ENCODE measurements at regions not wholly inside any gene's neighbourhood (a gene's known extent, or its start where the extent isn't known, plus 50 kb on each side); places are given as distances from the start of the nearest gene placed in this dataset.
"Not testable (repeated sequence)": the region's sequence is repeated elsewhere in the genome, so short reads cannot be mapped to it uniquely, and the experiment has no call there.

DNA sequence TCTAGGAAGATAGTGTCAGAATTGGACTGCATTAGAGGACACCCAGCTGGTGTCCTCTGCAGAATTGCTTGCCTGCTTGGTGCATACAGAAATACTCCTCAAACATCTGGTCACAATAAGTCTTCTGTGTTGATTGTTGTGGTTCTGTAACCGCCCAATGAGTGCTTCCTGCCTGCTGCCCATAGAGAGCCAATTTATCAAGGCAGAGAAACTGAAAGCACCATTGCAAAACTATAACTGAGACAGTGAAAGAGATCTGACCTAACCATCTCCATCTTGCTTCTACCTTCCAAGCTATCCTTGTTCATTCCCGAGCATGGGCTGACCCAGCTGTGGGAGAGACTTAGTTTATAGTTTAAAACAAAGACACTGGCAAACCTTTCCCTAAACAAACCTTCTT, 462.4 kb upstream of the RGS18 start:
- no peak for DNase-seq

DNA sequence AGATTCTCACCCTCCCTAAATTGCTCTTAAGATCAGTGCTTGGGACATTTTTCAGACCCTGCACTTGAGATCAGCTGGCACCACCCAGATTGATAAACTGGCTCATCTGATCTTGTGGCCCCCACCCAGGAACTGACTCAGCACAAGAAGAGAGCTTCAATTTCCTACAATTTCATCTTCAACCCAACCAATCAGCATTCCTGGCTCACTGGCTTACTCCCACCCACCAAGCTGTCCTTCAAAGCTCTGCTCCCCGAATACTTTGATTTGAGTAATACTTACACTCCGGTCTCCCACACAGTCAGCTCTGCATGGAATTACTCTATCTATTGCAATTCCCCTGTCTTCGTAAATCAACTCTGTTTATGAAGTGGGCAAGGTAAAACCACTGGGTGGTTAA, 461.9 kb upstream of the RGS18 start:
- DNase-seq = no peak

DNA sequence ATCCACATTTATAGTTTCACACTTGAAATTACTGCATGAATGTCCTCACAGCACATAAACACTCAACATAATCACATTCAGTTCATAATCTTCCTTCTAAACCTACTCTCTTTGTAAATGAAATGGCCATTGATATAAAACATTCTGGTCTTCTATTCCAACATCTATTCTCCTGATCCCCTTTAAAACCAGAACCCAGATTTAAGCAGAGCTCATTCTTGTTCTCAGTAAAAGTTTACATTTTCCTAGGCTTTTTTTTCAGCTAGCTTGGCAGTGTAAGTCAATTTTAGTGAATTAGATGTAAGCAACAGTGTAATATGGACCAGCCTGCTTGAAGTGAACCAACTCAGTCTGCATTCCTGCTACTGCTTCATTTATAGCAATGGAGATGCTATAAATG, 460.7 kb upstream of the RGS18 start:
- DNase-seq = no peak

DNA sequence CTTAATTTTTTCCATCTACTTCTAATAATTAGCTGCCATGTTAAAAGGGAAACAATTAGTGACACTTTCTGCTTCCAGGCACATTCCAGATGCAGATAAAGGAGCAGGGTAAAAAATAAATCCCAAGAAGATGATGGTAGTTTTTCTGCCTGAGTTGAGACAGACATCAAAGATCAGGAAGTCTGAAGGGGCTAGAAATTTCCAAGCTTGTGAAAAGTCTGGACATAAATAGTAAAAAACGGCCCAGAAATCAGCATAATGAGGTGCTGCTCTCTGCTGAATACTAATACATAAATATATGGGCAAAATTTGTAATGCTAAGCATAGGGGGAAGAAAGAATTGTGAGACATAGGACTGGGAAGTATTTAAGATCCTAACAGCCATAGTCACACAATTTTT, 460.0 kb upstream of the RGS18 start:
- DNase-seq = no peak

DNA sequence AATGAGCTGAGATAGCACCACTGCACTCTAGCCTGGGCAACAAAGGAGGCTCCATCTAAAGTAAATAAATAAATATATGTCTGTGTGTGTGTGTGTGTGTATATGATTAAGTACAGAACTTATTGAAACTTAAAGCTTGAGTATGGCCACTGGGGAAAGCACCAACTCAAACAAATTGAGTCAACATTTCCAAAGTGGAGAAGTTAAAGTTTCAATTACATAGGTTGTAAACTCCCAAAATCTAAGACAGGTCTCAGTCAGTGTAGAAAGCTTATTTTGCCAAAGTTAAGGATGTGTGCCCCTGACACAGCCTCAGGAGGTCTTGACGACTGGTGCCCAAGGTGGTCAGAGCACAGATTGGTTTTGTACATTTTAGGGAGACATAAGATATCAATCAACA, 458.9 kb upstream of the RGS18 start:
- DNase-seq = no peak

DNA sequence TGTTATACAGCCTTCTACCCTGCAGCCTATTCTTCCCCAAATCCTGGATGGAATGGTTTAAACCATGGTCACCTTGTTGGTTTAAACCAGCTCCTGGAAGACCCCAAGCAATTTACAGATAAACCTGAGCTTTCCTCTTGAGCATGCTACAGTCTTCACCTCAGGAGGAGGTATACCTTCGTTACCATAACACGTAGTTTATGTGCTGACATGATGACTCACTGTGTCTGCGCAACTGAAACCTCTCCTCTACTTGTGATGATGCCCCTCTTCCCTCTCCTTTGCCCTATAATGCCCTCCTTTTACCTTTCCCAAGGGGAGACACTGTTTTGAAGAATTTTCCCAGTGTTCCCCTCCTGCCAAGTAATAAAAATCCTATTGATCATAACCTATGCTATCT, 457.3 kb upstream of the RGS18 start:
- DNase-seq = no peak

DNA sequence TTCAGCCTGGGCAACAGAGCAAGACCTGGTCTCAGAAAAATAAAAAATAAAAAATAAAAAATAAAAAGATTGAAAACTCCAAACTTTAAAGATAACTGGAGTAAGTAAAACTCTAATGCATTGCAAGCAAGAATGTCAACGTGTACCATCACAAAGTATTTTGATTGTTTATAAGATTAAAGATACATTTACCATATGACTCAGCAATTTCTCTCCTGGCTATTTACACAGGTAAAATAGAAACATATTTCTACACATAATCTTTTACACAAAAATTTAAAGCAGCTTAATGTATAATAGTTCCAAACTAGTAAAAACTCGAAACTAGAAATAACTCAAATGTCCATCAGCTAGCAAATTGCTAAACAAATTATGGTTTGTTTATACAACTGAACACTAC, 456.1 kb upstream of the RGS18 start:
- DNase-seq = no peak

DNA sequence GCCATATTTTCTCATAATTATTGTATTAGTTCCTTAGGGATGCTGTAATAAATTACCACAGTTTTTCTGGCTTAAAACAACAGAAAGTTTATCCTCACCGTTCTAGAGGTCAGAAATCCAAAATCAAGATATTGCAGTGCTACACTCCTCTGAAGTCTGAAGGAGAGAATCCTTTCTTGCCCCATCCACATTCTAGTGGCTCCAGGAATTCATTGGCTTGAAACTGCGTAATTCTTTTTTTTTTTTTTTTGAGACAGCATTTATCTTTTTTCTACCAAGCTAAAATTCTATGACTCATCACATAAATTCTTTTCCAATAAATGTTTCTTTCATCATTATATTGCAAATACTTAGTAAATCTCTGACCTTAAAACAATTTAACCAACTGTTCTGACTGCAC, 451.0 kb upstream of the RGS18 start:
- no peak for DNase-seq

DNA sequence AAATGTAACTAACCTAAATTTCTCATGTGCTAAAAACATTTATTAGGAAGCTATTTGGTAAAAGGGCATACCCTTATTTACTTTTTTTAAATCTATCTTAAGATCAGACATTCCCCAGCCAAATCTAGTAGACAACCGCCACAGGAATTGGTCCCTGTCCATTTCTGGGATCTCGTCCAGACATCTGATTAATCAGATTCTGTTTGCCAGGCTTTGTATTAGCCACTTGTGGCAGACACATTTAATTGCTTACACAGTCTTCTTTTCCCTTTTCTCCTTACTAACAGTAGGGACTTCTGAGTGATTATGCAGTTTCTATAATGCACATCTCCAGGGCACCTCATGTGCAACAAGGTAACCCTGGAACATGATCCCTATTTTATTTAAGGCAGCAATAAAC, 449.0 kb upstream of the RGS18 start:
- no peak for DNase-seq

DNA sequence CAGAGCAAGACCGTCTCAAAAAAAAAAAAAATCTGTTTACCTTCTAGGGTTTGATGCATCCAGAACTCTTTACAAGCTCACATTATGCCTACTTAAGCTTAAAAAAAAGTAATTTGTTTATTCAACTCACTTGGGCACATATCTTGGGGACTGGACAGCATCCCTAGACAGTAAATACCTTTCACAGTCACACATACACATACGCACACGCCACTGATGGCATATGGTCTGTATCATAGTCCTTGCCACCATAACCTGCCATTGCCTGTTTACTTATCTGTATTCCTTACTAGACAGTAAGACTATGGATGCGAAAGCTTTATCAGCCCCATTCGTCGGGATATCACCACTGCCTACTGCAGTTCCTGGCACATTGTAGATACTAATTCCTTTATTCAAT, 446.3 kb upstream of the RGS18 start:
- DNase-seq = no peak

DNA sequence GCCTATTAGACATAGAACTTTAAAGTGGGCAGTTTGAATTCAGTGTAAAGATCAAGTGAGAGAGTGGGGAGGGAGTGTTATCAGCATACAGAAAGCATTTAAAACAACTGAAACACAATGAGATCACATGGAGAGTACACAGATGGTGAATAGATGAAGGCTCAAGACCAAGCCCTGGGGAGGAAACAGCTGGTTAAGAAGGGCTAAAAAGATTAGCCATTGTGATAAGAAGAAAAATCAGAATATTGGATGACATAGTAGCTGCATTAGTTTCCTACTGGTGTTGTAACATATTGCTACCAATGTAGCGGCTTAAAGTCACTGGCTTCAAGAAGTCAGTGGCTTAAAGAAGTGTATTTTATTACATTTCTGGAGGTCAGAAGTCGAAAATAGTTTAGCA, 443.4 kb upstream of the RGS18 start:
- DNase-seq = no peak

DNA sequence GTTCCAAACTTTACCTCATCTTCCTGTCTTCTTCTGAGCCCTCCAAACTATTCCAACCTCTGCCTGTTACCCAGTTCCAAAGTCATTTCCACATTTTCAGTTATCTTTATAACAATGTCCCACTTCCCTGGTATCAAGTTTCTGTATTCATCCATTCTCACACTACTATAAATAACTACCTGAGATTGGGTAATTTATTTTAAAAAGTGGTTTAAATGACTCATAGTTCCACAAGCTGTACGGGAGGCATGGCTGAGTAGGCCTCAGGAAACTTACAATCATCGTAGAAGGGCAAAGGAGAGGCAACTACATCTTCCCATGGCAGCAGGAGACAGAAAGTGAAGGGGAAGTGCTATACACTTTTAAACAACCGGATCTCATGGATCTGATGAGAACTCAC, 428.5 kb upstream of the RGS18 start:
- DNase-seq = no peak

DNA sequence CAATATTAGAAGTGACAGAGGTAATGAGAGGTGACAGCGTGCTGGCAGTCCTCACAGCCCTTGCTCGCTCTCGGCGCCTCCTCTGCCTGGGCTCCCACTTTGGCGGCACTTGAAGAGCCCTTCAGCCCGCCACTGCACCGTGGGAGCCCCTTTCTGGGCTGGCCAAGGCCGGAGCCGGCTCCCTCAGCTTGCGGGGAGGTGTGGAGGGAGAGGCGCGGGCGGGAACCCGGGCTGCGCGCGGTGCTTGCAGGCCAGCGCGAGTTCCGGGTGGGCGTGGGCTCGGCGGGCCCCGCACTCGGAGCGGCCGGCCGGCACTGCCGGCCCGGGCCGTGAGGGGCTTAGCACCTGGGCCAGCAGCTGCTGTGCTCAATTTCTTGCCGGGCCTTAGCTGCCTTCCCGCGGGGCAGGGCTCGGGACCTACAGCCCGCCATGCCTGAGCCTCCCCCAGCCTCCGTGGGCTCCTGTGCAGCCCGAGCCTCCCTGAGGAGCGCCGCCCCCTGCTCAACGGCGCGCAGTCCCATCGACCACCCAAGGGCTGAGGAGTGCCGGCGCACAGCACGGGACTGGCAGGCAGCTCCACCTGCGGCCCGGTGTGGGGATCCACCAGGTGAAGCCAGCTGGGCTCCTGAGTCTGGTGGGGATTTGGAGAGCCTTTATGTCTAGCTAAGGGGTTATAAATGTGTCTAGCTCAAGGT, 426.5 kb upstream of the RGS18 start:
- not testable (repeated sequence) for DNase-seq

DNA sequence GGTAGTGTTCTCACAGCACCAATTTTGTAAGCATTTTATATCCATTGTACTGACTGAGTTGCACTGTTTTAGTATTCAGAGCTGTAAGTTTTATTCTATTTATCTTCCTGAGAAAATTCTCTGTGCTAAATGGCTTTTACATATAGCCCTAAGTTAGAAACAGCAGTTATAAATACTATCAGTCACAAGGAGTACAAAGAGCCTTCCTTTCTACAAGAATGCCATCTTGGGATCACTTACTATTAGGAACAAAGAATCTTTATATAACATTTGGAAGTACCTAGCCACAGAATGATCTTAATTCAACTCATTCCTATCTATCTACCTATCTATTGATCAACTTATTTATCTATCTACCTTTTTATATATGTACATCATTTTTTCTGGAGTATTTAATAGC, 423.9 kb upstream of the RGS18 start:
- DNase-seq = no peak

DNA sequence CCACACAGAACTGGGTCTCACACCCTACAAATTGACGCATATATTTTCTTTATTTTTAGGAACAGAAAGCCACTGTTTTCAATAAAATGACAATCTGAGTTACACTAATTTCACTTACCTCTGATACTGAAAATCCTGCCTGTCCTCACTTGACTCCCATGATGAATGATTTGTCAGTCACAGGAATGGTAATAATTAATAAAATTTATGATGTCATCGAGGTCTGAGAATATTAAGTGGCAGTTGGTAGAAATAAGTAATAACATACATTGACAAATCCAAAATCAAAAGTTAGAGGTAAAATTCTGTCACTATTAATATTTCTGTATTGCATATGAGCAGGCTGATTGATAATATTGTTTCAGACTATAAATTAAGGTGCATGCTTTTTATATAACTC, 418.7 kb upstream of the RGS18 start:
- DNase-seq = no peak

DNA sequence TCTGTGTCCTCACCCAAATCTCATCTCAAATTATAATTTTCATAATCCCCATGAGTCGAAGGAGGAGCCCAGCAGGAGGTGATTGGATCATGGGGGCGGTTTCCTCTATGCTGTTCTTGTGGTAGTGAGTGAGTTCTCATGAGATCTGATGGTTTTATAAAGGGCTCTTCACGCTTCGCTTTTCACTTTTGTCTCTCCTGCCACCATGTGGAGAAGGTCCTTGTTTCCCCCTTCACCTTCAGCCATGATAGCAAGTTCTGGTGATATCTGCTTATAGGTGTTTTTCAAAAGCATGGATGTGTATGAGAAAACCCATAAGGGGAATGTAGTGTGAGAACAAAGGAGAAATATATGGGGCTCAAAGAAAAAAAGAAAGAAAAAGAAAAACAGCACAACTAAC, 405.9 kb upstream of the RGS18 start:
- no peak for DNase-seq

DNA sequence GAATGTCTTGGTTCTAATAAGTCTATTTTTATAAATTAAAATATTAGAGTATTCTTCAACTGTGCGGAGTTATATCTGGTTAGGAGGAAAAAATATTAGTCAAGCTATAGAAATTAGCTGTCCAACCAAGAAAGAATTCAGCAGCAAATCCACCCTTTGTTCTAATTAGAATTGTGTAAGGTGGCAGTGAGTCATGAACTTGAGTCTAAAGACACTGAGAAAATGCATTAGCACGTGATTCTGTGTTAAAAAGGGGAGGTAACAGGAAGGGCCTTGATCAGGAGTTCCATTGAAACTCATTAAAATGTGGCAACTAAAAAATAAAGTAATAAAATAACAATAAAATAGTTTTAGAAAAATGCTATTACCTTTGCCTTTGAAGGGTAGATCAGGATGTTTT, 398.2 kb upstream of the RGS18 start:
- DNase-seq = no peak

DNA sequence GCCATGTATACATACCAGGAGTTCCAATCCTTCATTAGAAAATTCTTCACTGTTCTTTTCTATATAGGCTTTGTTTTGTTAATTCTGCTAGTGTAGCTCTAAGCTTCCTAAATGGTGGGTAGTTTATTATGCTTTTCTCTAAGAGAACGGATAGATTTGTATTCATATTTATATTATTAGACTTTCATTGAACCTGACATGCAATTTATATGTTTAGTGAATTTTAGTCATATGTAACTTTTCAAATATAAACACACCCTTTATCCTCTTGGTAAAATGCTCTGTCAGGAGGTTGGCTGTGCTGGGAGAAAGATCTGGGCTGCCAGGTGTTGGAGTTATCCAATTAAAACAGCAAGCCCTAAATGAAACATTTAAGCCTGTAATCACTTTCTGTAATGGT, 369.7 kb upstream of the RGS18 start:
- DNase-seq = no peak

DNA sequence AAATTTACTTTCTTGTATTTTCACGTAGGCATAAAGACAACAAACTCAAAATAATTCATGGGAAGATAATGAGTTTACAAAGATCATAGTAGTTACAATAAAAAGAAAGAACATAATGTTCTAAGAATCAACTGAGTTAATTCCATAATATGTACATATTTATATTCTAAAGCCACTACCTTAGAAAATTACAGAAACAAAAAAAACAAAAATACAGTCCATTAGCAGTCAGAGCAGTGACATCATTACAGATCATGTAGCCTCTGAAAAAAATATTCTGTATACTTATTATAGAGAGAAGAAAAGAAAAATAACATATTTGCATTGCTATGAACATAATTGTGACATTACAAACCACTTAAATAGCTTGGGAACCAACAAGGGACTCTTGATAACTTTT, 360.1 kb upstream of the RGS18 start:
- DNase-seq = no peak

DNA sequence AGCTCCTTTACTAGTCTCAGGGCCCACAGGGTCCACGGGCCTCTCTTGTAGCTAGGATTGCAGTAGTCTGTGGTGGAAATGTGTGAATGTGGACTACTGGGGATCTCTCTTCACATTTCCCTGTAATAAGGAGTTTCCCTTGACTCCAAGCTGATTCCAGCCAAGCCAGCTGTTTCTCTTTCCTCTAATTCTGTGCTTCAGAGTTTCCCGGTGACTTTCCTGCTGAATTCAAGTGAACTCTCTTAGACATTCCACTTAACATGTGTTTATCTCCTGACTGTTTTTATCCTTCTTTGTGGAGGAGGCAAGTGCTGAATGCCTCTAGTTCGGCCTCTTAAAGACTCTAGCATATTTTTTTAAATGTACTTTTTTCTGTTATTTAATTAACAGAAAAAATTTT, 354.0 kb upstream of the RGS18 start:
- DNase-seq = no peak

DNA sequence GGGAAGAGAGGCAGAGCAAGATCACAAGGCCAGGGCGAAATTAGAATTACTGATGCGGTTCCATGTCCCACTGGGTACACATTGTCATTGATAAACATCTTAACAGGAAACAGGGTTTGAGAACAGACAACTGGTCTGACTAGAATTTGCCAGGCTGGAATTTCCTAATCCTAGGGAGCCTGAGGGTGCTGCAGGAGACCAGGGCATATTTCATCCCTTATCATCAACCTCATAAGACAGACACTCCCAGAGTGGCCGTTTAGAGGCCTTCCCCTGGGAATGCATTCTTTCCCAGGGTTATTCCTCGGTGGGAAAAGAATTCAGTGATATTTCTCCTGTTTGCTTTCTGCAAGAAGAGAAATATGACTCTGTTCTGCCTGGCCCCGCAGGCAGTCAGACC, 344.7 kb upstream of the RGS18 start:
- DNase-seq = not testable (repeated sequence)

DNA sequence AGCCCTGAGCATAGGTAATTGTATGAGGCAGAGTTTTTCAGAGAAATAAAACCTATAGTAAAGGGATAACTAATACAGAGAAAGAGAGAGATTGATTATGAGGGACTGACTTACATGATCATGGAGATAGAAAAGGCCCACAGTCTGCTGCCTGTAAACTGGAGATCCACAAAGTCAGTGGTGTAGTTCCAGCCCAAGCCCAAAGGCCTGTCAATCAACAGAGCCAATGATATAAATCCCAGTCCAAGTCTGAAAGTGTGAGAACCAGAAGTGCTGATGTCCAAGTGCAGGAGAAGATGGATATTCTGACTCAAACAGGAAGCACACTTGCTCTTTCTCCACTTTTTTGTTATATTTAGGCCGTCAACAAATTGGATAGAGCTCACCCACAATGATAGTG, 340.1 kb upstream of the RGS18 start:
- DNase-seq = no peak

DNA sequence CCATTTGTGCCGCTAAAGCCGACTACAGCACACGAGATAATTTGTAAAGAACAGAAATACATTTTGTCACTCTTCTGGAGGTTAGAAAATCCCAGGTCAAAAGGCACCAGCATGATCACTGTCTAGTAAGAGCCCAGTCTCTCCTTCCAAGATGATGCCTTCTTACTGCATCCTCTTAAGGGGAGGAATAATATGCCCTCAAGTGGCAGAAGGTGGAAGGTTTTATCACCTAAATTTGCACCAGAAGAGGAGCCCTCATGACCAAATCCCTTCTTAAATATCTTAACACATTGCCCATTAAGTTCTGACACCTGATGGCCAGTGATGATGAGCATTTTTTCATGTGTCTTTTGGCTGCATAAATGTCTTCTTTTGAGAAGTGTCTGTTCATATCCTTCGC, 326.7 kb upstream of the RGS18 start:
- no peak for DNase-seq

DNA sequence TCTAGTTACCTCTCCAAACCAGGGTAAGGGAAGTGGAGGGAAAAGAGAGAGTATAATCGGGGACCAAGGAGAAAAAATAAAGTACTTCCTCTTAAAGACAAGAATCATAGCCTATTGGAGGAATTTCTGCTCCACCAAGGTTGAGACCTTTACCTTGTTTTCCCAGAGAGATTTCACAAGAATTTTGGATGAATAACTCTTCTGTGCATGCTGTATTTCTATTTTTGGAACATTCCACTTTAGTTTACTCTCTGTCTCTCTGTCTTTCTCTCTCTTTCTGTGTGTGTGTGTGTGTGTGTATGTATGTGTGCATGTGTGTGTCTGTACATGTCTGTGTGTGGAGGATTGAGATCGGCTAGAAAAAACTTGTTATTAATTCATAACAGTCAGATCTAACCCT, 318.4 kb upstream of the RGS18 start:
- DNase-seq = no peak

DNA sequence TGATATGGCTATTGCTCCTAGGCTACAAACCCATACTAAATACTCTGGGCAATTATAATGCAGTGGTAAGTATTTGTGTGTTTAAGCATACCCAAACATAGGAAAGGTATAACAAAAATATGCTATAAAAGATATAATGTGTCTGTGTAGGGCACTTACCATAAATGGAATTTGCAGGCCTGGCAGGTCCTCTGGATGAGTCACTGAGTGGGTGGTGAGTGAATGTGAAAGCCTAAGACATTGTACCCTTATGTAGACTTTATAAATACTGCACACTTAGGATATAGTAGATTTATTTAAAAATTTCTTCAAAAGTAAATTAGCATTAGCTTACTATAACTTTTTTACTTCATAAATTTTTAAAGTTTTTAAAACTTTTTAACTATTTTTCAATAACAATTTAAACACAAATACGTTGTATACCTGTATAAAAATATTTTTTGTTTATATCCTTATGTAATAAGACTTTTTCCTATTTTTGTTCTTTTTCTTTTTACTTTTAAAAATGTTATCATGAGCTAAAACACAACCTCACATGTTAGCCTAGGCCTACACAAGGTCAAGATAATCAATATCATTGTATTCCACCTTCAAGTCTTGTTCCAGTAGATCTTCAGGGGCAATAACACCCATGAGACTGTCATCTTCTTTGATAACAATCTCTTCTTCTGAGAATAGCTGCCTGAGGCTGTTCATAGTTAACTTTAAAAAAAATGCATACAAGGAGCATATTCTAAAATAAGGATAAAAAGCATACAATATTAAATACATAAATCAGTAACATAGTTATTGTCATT, 306.3 kb upstream of the RGS18 start:
- no peak for DNase-seq
